ENCODE measurements at regions not wholly inside any gene's neighbourhood (a gene's known extent, or its start where the extent isn't known, plus 50 kb on each side); places are given as distances from the start of the nearest gene placed in this dataset.
A peak's percentile ranks its signal among the peaks of the same experiment; 100 is the strongest.

DNA sequence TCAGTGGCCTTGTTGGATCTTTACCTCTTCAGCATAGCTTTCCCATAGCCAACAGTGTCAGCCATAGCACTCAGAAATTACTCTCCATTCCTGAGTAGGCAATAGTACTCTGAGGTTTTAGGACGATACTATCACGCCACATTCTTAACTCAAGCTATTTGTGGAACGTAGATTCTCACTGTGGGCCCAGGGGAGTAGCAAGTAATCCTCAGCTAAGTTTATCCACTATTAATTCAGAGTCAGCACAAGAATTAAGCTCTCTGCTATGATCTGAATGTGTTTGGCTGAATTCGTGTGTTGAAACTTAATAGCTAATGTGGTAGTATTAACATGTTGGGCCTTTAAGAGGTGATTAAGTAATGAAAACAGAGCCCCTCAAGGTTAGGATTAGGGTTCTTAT is 858.8 kb upstream of the NUDT12 start:
- H3K36me3 ChIP-seq (ENCODE audit: control insufficient read depth in 4 of 4, insufficient read depth in 4 of 4, low read length in 4 of 4): no peaks in the 10 kb centered on the region
- no peaks in the 10 kb centered on the region for H3K27me3 ChIP-seq (ENCODE audit: control insufficient read depth in 3 of 3, insufficient read depth in 3 of 3, low read length in 2 of 3)
- WGBS, 2 donors: 86 to 88% methylated on average over 4 of the region's 4 CpGs
- H3K9ac ChIP-seq (ENCODE audit: insufficient read depth in 1 of 2, low read length in 2 of 2): no peak overlapping the region
- no peak for ATAC-seq (ENCODE audit: insufficient read depth, low FRiP score)
- H3K4me3 ChIP-seq: no peak overlapping the region
- H3K27ac ChIP-seq (ENCODE audit: low read depth in 1 of 2, low read length in 1 of 2): no peak overlapping the region
- no peaks in the 10 kb centered on the region for H3K4me1 ChIP-seq (ENCODE audit: control insufficient read depth in 5 of 5, insufficient read depth in 5 of 5, low read length in 5 of 5)
- no peak for TF ChIP-seq CTCF (IDR thresholded peaks at IDR 0.05; ENCODE audit: control extremely low read depth, extremely low read depth)
- peaks cover 0 to 2% (median 0%) of the 10 kb centered on the region in 4 donors for H3K9me3 ChIP-seq (ENCODE audit: control insufficient read depth in 4 of 4, insufficient read depth in 3 of 4, low read length in 3 of 4)
- DNase-seq: no peak

DNA sequence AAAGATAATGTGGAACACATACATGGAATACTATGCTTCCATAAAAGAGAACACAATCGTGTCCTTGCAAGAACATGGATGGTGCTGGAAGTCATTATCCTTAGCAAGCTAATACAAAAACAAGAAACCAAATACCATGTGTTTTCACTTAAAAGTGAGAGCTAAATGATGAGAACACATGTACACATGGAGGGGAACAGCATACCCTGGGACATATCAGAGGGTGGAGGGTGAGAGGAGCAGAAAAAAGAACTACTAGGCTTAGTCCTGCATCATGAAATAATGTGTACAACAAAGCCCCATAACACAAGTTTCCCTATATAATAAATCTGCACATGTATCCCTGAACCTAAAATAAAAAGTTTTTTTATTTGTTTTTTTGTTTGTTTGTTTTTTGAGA is 855.5 kb upstream of the NUDT12 start:
- no peak overlapping the region for H3K4me3 ChIP-seq
- H3K4me1 ChIP-seq (ENCODE audit: control insufficient read depth in 5 of 5, insufficient read depth in 5 of 5, low read length in 5 of 5): no peaks in the 10 kb centered on the region
- H3K27ac ChIP-seq (ENCODE audit: low read depth in 1 of 2, low read length in 1 of 2): no peak overlapping the region
- no peak overlapping the region for H3K9ac ChIP-seq (ENCODE audit: insufficient read depth in 1 of 2, low read length in 2 of 2)
- TF ChIP-seq CTCF (IDR thresholded peaks at IDR 0.05; ENCODE audit: control extremely low read depth, extremely low read depth): no peak
- no peak for DNase-seq
- peaks cover 0 to 2% (median 0%) of the 10 kb centered on the region in 4 donors for H3K9me3 ChIP-seq (ENCODE audit: control insufficient read depth in 4 of 4, insufficient read depth in 3 of 4, low read length in 3 of 4)
- WGBS, 2 donors: 87 to 95% methylated on average over 1 of the region's 1 CpG
- no peaks in the 10 kb centered on the region for H3K27me3 ChIP-seq (ENCODE audit: control insufficient read depth in 3 of 3, insufficient read depth in 3 of 3, low read length in 2 of 3)
- no peak for ATAC-seq (ENCODE audit: insufficient read depth, low FRiP score)
- peaks cover 0 to 3% (median 0%) of the 10 kb centered on the region in 4 donors for H3K36me3 ChIP-seq (ENCODE audit: control insufficient read depth in 4 of 4, insufficient read depth in 4 of 4, low read length in 4 of 4)

DNA sequence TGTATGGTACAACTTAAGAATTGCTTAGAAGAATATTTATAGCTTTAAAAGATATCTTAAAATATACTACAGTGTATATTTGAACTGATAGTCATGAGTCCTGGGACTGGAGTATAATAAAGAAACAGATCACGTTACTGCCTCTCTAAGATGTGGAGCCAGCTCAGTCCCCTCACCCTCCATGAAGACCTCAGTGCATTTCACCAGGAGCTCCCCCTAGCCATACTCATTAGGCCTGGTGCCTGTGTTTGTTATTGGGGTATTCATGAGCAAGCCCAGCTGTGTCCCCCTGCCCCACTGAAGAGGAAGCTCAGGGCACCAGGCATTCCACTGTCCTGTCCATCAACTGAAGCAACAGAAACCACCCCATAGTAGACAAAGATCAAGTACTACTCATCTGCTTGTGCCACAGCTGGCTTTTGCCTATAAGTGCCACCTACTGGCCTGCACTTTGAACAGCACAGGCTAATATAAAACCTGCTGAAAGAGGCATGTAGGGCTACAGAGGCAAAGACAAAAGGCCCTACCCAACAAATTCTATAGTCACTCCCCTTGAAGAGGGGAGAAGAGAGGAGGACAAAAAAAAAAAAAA is 850.2 kb upstream of the NUDT12 start:
- ATAC-seq (ENCODE audit: insufficient read depth, low FRiP score): peak; percentile 47
- H3K4me3 ChIP-seq: no peak overlapping the region
- 76 to 84% methylated on average over 1 of the region's 1 CpG for WGBS, 2 donors
- peaks cover 0 to 3% (median 0%) of the 10 kb centered on the region in 4 donors for H3K36me3 ChIP-seq (ENCODE audit: control insufficient read depth in 4 of 4, insufficient read depth in 4 of 4, low read length in 4 of 4)
- no peak overlapping the region for H3K9ac ChIP-seq (ENCODE audit: insufficient read depth in 1 of 2, low read length in 2 of 2)
- no peak overlapping the region for H3K27ac ChIP-seq (ENCODE audit: low read depth in 1 of 2, low read length in 1 of 2)
- peak in 1 of 3 donors; percentile 2 for DNase-seq
- peaks cover 0 to 5% (median 0%) of the 10 kb centered on the region in 4 donors for H3K9me3 ChIP-seq (ENCODE audit: control insufficient read depth in 4 of 4, insufficient read depth in 3 of 4, low read length in 3 of 4)
- no peaks in the 10 kb centered on the region for H3K27me3 ChIP-seq (ENCODE audit: control insufficient read depth in 3 of 3, insufficient read depth in 3 of 3, low read length in 2 of 3)
- H3K4me1 ChIP-seq (ENCODE audit: control insufficient read depth in 5 of 5, insufficient read depth in 5 of 5, low read length in 5 of 5): no peaks in the 10 kb centered on the region
- TF ChIP-seq CTCF (IDR thresholded peaks at IDR 0.05; ENCODE audit: control extremely low read depth, extremely low read depth): no peak

DNA sequence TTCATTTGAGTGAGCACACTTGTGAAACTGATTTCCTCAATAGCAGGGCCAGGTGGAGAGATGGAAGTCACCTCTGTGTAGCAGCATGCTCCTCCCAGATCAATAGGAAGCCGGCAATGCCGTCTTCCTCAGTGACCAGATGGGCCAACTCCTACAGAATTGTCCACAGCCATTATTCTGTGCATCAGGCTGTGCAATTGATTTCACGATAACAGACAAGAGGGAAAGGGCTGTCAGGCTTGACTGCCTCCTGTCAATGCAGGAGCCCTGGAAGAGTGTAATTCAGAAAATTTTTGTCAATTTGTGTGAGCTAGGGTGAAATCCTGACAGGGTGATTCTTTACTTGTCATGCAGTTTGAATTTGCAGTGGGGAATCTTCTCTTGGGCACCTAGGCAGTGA is 838.4 kb upstream of the NUDT12 start:
- no peak for ATAC-seq (ENCODE audit: insufficient read depth, low FRiP score)
- TF ChIP-seq CTCF (IDR thresholded peaks at IDR 0.05; ENCODE audit: control extremely low read depth, extremely low read depth): no peak
- H3K27me3 ChIP-seq (ENCODE audit: control insufficient read depth in 3 of 3, insufficient read depth in 3 of 3, low read length in 2 of 3): no peaks in the 10 kb centered on the region
- no peak overlapping the region for H3K27ac ChIP-seq (ENCODE audit: low read depth in 1 of 2, low read length in 1 of 2)
- DNase-seq: no peak
- no peaks in the 10 kb centered on the region for H3K36me3 ChIP-seq (ENCODE audit: control insufficient read depth in 4 of 4, insufficient read depth in 4 of 4, low read length in 4 of 4)
- WGBS, 2 donors: 87 to 89% methylated on average over 3 of the region's 3 CpGs
- H3K9ac ChIP-seq (ENCODE audit: insufficient read depth in 1 of 2, low read length in 2 of 2): no peak overlapping the region
- no peak overlapping the region for H3K4me3 ChIP-seq
- H3K4me1 ChIP-seq (ENCODE audit: control insufficient read depth in 5 of 5, insufficient read depth in 5 of 5, low read length in 5 of 5): no peaks in the 10 kb centered on the region
- H3K9me3 ChIP-seq (ENCODE audit: control insufficient read depth in 4 of 4, insufficient read depth in 3 of 4, low read length in 3 of 4): no peaks in the 10 kb centered on the region
